OCI-LY7 (cell line): ENCODE measurements at regions not wholly inside any gene's neighbourhood (a gene's known extent, or its start where the extent isn't known, plus 50 kb on each side); places are given as distances from the start of the nearest gene placed in this dataset.

Experiments
- BruUV-seq: library from RNA; stranded (reverse); fragments of 400-500 nt; replicated peaks from 2 replicates; lab custom pipeline; 2021; lab: Mats Ljungman, UMichigan
- CTCF ChIA-PET: fragments of 300-600 bp; sonication (Branson Sonifier 250); formaldehyde crosslinking; loops from one replicate; lab custom pipeline; 2022; ENCODE audit warnings: antibody characterized with exemption; ENCODE audit not compliant: unreplicated experiment; lab: Charles Lee
- POLR2A ChIA-PET: fragments of 300-600 bp; sonication (Branson Sonifier 250); formaldehyde crosslinking; loops from one replicate; lab custom pipeline; 2022; ENCODE audit warnings: antibody characterized with exemption; lab: Charles Lee
- DNase-seq: peaks from one replicate; pipeline ENCODE4 v3.0.0-alpha.2; 2015; ENCODE audit warnings: low spot score
- H2AFZ ChIP-seq: fragments of 200-600 bp; sonication (generic), shearing (Covaris generic); 2 replicates; pipeline ENCODE4 v1.6.1; 2014; ENCODE audit warnings: mild to moderate bottlenecking, antibody characterized with exemption, low read length, moderate library complexity
- H3K27ac ChIP-seq: fragments of 200-600 bp; sonication (generic); 2 replicates; pipeline ENCODE4 v1.5.1; 2014; ENCODE audit warnings: mixed run types, low read depth, mild to moderate bottlenecking, moderate library complexity, low read length, inconsistent platforms; ENCODE audit not compliant: poor library complexity, severe bottlenecking
- H3K36me3 ChIP-seq: fragments of 200-600 bp; sonication (generic); 2 replicates; pipeline ENCODE4 v1.6.1; 2014; ENCODE audit warnings: mild to moderate bottlenecking, antibody characterized with exemption, low read length, moderate library complexity, mixed read lengths; ENCODE audit not compliant: insufficient read depth
- H3K4me1 ChIP-seq: fragments of 200-600 bp; sonication (generic); 2 replicates; pipeline ENCODE4 v1.5.1; 2014; ENCODE audit warnings: mild to moderate bottlenecking, low read length; ENCODE audit not compliant: insufficient read depth, poor library complexity, severe bottlenecking
- H3K4me2 ChIP-seq: fragments of 200-600 bp; sonication (generic); 2 replicates; pipeline ENCODE4 v1.6.1; 2014; ENCODE audit warnings: mild to moderate bottlenecking, low read length
- H3K4me3 ChIP-seq: fragments of 200-600 bp; sonication (generic); 2 replicates; pipeline ENCODE4 v1.5.1; 2014; ENCODE audit warnings: mild to moderate bottlenecking, low read depth, low read length; ENCODE audit not compliant: poor library complexity, severe bottlenecking
- H3K79me2 ChIP-seq: fragments of 200-600 bp; sonication (generic); 2 replicates; pipeline ENCODE4 v1.6.1; 2016; ENCODE audit warnings: low read depth, mild to moderate bottlenecking, low read length, moderate library complexity, mixed read lengths; ENCODE audit not compliant: insufficient read depth
- H3K9me2 ChIP-seq: fragments of 200-600 bp; sonication (generic); 2 replicates; pipeline ENCODE4 v1.6.1; 2016; ENCODE audit warnings: mild to moderate bottlenecking, low read length, mixed read lengths; ENCODE audit not compliant: insufficient read depth
- H3K9me3 ChIP-seq: fragments of 200-600 bp; sonication (generic); 2 replicates; pipeline ENCODE4 v1.6.1; 2014; ENCODE audit warnings: mild to moderate bottlenecking, mixed run types, low read length, mixed read lengths
- H4K20me1 ChIP-seq: fragments of 200-600 bp; sonication (generic); 2 replicates; pipeline ENCODE4 v1.6.1; 2014; ENCODE audit warnings: mild to moderate bottlenecking, antibody characterized with exemption, low read length, moderate library complexity, mixed read lengths; ENCODE audit not compliant: insufficient read depth
- CTCF ChIP-seq: fragments of 200-600 bp; sonication (generic); conservative IDR thresholded peaks from 2 replicates; pipeline ENCODE4 v1.5.1; 2014; ENCODE audit warnings: mild to moderate bottlenecking, antibody characterized with exemption, low read length, moderate library complexity, mixed read lengths
- EZH2phosphoT487 ChIP-seq: fragments of 200-600 bp; sonication (generic); IDR thresholded peaks from 2 replicates; pipeline ENCODE4 v1.6.1; 2018; ENCODE audit warnings: low read depth, borderline replicate concordance, mild to moderate bottlenecking, mixed run types, antibody characterized with exemption, low read length, moderate library complexity, mixed read lengths
- intact Hi-C: fragments of 100-400 bp; cut with micrococcal nuclease; formaldehyde crosslinking; loops from one replicate; pipeline ENCODE4 v1.10.0; 2022; ENCODE audit not compliant: unreplicated experiment

GRCh38 chr12:24212496-24212895 lies 263.0 kb upstream of the SOX5 start:
- H3K9me2 ChIP-seq, result no peaks in the 10 kb centered on the region
- H3K4me2 ChIP-seq, result no peak overlapping the region
- H3K4me1 ChIP-seq, result no peaks in the 10 kb centered on the region
- no TSS peak for BruUV-seq
- ChIA-PET POLR2A (interaction anchor here (0.7 kb wide), 1 partner anchor 683 kb away, joined by 3 read pairs; no protein-coding TSS in a partner anchor), CTCF (no interaction called here)
- H3K27ac ChIP-seq, result no peak overlapping the region
- no peaks in the 10 kb centered on the region for H4K20me1 ChIP-seq
- H3K79me2 ChIP-seq, result no peaks in the 10 kb centered on the region
- no peak for DNase-seq
- H3K9me3 ChIP-seq, result no peaks in the 10 kb centered on the region
- no peak overlapping the region for H3K4me3 ChIP-seq
- H2AFZ ChIP-seq, result no peak overlapping the region
- intact Hi-C loops, result no loop called here
- H3K36me3 ChIP-seq, result no peaks in the 10 kb centered on the region
- no peak for TF ChIP-seq EZH2phosphoT487
- TF ChIP-seq CTCF, result no peak

- ChIA-PET CTCF (no interaction called here), POLR2A (interaction anchor here (1.3 kb wide), 1 partner anchor 10 kb away, joined by 3 read pairs; no protein-coding TSS in a partner anchor)
- Histone ChIP-seq H3K9me3 (no peaks in the 10 kb centered on the region), H2AFZ (no peak overlapping the region), H3K36me3 (no peaks in the 10 kb centered on the region), H3K79me2 (no peaks in the 10 kb centered on the region), H3K4me2 (no peak overlapping the region), H3K9me2 (no peaks in the 10 kb centered on the region), H3K4me1 (no peaks in the 10 kb centered on the region), H3K4me3 (no peak overlapping the region), H4K20me1 (no peaks in the 10 kb centered on the region), H3K27ac (no peak overlapping the region)
- intact Hi-C loops, result no loop called here
- no peak for TF ChIP-seq EZH2phosphoT487
- TF ChIP-seq CTCF, result no peak
- DNase-seq, result no peak
- no TSS peak for BruUV-seq
These were observed 257.2 kb upstream of the SOX5 start for GRCh38 chr12:24206621-24207020.

GRCh38 chr12:24201258-24201970 lies 251.9 kb upstream of the SOX5 start:
- Histone ChIP-seq H3K36me3 (no peaks in the 10 kb centered on the region), H3K27ac (no peak overlapping the region), H2AFZ (no peak overlapping the region), H3K4me3 (no peak overlapping the region), H3K9me2 (no peaks in the 10 kb centered on the region), H3K4me2 (no peak overlapping the region), H3K4me1 (no peaks in the 10 kb centered on the region), H4K20me1 (no peaks in the 10 kb centered on the region), H3K79me2 (no peaks in the 10 kb centered on the region), H3K9me3 (no peaks in the 10 kb centered on the region)
- POLR2A ChIA-PET, result no interaction called here
- CTCF ChIA-PET, result no interaction called here
- intact Hi-C loops, result no loop called here
- DNase-seq, result no peak
- TF ChIP-seq CTCF (no peak), EZH2phosphoT487 (no peak)
- BruUV-seq, result no TSS peak
